ENCODE measurements at regions not wholly inside any gene's neighbourhood (a gene's known extent, or its start where the extent isn't known, plus 50 kb on each side); places are given as distances from the start of the nearest gene placed in this dataset.
"Not testable (repeated sequence)": the region's sequence is repeated elsewhere in the genome, so short reads cannot be mapped to it uniquely, and the experiment has no call there.

- Histone ChIP-seq H3K27me3 (ENCODE audit: insufficient read depth, low read length) (no peaks in the 10 kb centered on the region), H3K27ac (ENCODE audit: low read length) (no peak overlapping the region), H3K4me3 (ENCODE audit: low read length) (no peak overlapping the region), H3K36me3 (ENCODE audit: insufficient read depth, low read depth, low read length) (no peaks in the 10 kb centered on the region), H3K4me1 (ENCODE audit: insufficient read depth, low read length) (peaks cover 8% of the 10 kb centered on the region), H3K9me3 (ENCODE audit: insufficient read depth, low read depth, low read length) (no peaks in the 10 kb centered on the region; the same call in 1 of the 2 replicates), H3K9ac (ENCODE audit: low read depth, low read length) (no peak overlapping the region)
Observed at GRCh38 chr3:29178809-29179793, 101.8 kb upstream of the RBMS3 start.

- no peaks in the 10 kb centered on the region for H3K36me3 ChIP-seq (ENCODE audit: insufficient read depth, low read depth, low read length)
- H3K9me3 ChIP-seq (ENCODE audit: insufficient read depth, low read depth, low read length), result no peaks in the 10 kb centered on the region
- no peak overlapping the region for H3K9ac ChIP-seq (ENCODE audit: low read depth, low read length)
- no peak overlapping the region for H3K27ac ChIP-seq (ENCODE audit: low read length)
- no peaks in the 10 kb centered on the region for H3K27me3 ChIP-seq (ENCODE audit: insufficient read depth, low read length)
- no peak overlapping the region for H3K4me3 ChIP-seq (ENCODE audit: low read length)
- H3K4me1 ChIP-seq (ENCODE audit: insufficient read depth, low read length), result peaks cover 6% of the 10 kb centered on the region
Observed at GRCh38 chr3:29181149-29181780, 99.6 kb upstream of the RBMS3 start.

- Histone ChIP-seq H3K4me3 (ENCODE audit: low read length) (no peak overlapping the region), H3K36me3 (ENCODE audit: insufficient read depth, low read depth, low read length) (no peaks in the 10 kb centered on the region), H3K27ac (ENCODE audit: low read length) (no peak overlapping the region), H3K27me3 (ENCODE audit: insufficient read depth, low read length) (no peaks in the 10 kb centered on the region), H3K9ac (ENCODE audit: low read depth, low read length) (no peak overlapping the region), H3K4me1 (ENCODE audit: insufficient read depth, low read length) (no peaks in the 10 kb centered on the region; the same call in 1 of the 2 replicates), H3K9me3 (ENCODE audit: insufficient read depth, low read depth, low read length) (no peaks in the 10 kb centered on the region)
Observed at GRCh38 chr3:29181872-29182271, 99.0 kb upstream of the RBMS3 start.

- not testable (repeated sequence) for H3K36me3 ChIP-seq (ENCODE audit: insufficient read depth, low read depth, low read length); H3K27me3 ChIP-seq (ENCODE audit: insufficient read depth, low read length); H3K4me1 ChIP-seq (ENCODE audit: insufficient read depth, low read length); H3K4me3 ChIP-seq (ENCODE audit: low read length); H3K9ac ChIP-seq (ENCODE audit: low read depth, low read length); H3K27ac ChIP-seq (ENCODE audit: low read length); H3K9me3 ChIP-seq (ENCODE audit: insufficient read depth, low read depth, low read length)
Observed at GRCh38 chr3:29182828-29183227, 98.0 kb upstream of the RBMS3 start.

- no peak overlapping the region for H3K27ac ChIP-seq (ENCODE audit: low read length)
- no peak overlapping the region for H3K9ac ChIP-seq (ENCODE audit: low read depth, low read length)
- no peaks in the 10 kb centered on the region for H3K36me3 ChIP-seq (ENCODE audit: insufficient read depth, low read depth, low read length)
- no peaks in the 10 kb centered on the region for H3K4me1 ChIP-seq (ENCODE audit: insufficient read depth, low read length)
- H3K4me3 ChIP-seq (ENCODE audit: low read length), result no peak overlapping the region
- H3K27me3 ChIP-seq (ENCODE audit: insufficient read depth, low read length), result no peaks in the 10 kb centered on the region
- H3K9me3 ChIP-seq (ENCODE audit: insufficient read depth, low read depth, low read length), result no peaks in the 10 kb centered on the region
Observed at GRCh38 chr3:29183346-29184087, 97.4 kb upstream of the RBMS3 start.

GRCh38 chr3:29185706-29186105 lies 95.2 kb upstream of the RBMS3 start:
- H3K27me3 ChIP-seq (ENCODE audit: insufficient read depth, low read length), result no peaks in the 10 kb centered on the region
- H3K36me3 ChIP-seq (ENCODE audit: insufficient read depth, low read depth, low read length), result no peaks in the 10 kb centered on the region
- no peak overlapping the region for H3K9ac ChIP-seq (ENCODE audit: low read depth, low read length)
- no peaks in the 10 kb centered on the region for H3K4me1 ChIP-seq (ENCODE audit: insufficient read depth, low read length)
- H3K27ac ChIP-seq (ENCODE audit: low read length), result no peak overlapping the region
- no peak overlapping the region for H3K4me3 ChIP-seq (ENCODE audit: low read length)
- H3K9me3 ChIP-seq (ENCODE audit: insufficient read depth, low read depth, low read length), result no peaks in the 10 kb centered on the region

- H3K4me3 ChIP-seq (ENCODE audit: low read length), result no peak overlapping the region
- no peak overlapping the region for H3K27ac ChIP-seq (ENCODE audit: low read length)
- no peaks in the 10 kb centered on the region for H3K27me3 ChIP-seq (ENCODE audit: insufficient read depth, low read length)
- H3K9ac ChIP-seq (ENCODE audit: low read depth, low read length), result no peak overlapping the region
- no peaks in the 10 kb centered on the region for H3K9me3 ChIP-seq (ENCODE audit: insufficient read depth, low read depth, low read length)
- no peaks in the 10 kb centered on the region for H3K36me3 ChIP-seq (ENCODE audit: insufficient read depth, low read depth, low read length)
- H3K4me1 ChIP-seq (ENCODE audit: insufficient read depth, low read length), result no peaks in the 10 kb centered on the region
Observed at GRCh38 chr3:29186131-29186599, 94.7 kb upstream of the RBMS3 start.

GRCh38 chr3:29186982-29187725 lies 93.7 kb upstream of the RBMS3 start:
- Histone ChIP-seq H3K27me3 (ENCODE audit: insufficient read depth, low read length) (no peaks in the 10 kb centered on the region), H3K27ac (ENCODE audit: low read length) (no peak overlapping the region), H3K4me1 (ENCODE audit: insufficient read depth, low read length) (no peaks in the 10 kb centered on the region), H3K9me3 (ENCODE audit: insufficient read depth, low read depth, low read length) (no peaks in the 10 kb centered on the region), H3K36me3 (ENCODE audit: insufficient read depth, low read depth, low read length) (no peaks in the 10 kb centered on the region), H3K4me3 (ENCODE audit: low read length) (no peak overlapping the region), H3K9ac (ENCODE audit: low read depth, low read length) (no peak overlapping the region)

- H3K9me3 ChIP-seq (ENCODE audit: insufficient read depth, low read depth, low read length), result no peaks in the 10 kb centered on the region
- no peak overlapping the region for H3K27ac ChIP-seq (ENCODE audit: low read length)
- H3K9ac ChIP-seq (ENCODE audit: low read depth, low read length), result no peak overlapping the region
- no peak overlapping the region for H3K4me3 ChIP-seq (ENCODE audit: low read length)
- H3K36me3 ChIP-seq (ENCODE audit: insufficient read depth, low read depth, low read length), result no peaks in the 10 kb centered on the region
- no peaks in the 10 kb centered on the region for H3K27me3 ChIP-seq (ENCODE audit: insufficient read depth, low read length)
- no peaks in the 10 kb centered on the region for H3K4me1 ChIP-seq (ENCODE audit: insufficient read depth, low read length)
Observed at GRCh38 chr3:29189328-29189727, 91.5 kb upstream of the RBMS3 start.

GRCh38 chr3:29194139-29194538 lies 86.7 kb upstream of the RBMS3 start:
- H3K4me1 ChIP-seq (ENCODE audit: insufficient read depth, low read length), result no peaks in the 10 kb centered on the region
- H3K4me3 ChIP-seq (ENCODE audit: low read length), result no peak overlapping the region
- no peaks in the 10 kb centered on the region for H3K27me3 ChIP-seq (ENCODE audit: insufficient read depth, low read length)
- no peaks in the 10 kb centered on the region for H3K9me3 ChIP-seq (ENCODE audit: insufficient read depth, low read depth, low read length)
- H3K27ac ChIP-seq (ENCODE audit: low read length), result no peak overlapping the region
- H3K36me3 ChIP-seq (ENCODE audit: insufficient read depth, low read depth, low read length), result no peaks in the 10 kb centered on the region
- no peak overlapping the region for H3K9ac ChIP-seq (ENCODE audit: low read depth, low read length)

- Histone ChIP-seq H3K27me3 (ENCODE audit: insufficient read depth, low read length) (no peaks in the 10 kb centered on the region), H3K27ac (ENCODE audit: low read length) (no peak overlapping the region), H3K4me1 (ENCODE audit: insufficient read depth, low read length) (no peaks in the 10 kb centered on the region), H3K36me3 (ENCODE audit: insufficient read depth, low read depth, low read length) (no peaks in the 10 kb centered on the region), H3K9me3 (ENCODE audit: insufficient read depth, low read depth, low read length) (no peaks in the 10 kb centered on the region), H3K4me3 (ENCODE audit: low read length) (no peak overlapping the region), H3K9ac (ENCODE audit: low read depth, low read length) (no peak overlapping the region)
Observed at GRCh38 chr3:29195056-29195455, 85.8 kb upstream of the RBMS3 start.
